ENCODE measurements at regions not wholly inside any gene's neighbourhood (a gene's known extent, or its start where the extent isn't known, plus 50 kb on each side); places are given as distances from the start of the nearest gene placed in this dataset.

GRCh38 chr13:32902874-32903273, 113.3 kb upstream of the KL start:
- Histone ChIP-seq H3K4me2 (no peak overlapping the region), H3K4me3 (no peak overlapping the region), H3K4me1 (no peaks in the 10 kb centered on the region), H3K27ac (no peak overlapping the region), H3K9me3 (no peaks in the 10 kb centered on the region)
- ChIA-PET CTCF (no interaction called here), POLR2A (no interaction called here)
- no peak for DNase-seq (ENCODE audit: low read depth in 1 of 2, low spot score in 1 of 2)
- no peak for TF ChIP-seq RARB (CRISPR knock-in tag; IDR thresholded peaks at IDR 0.05)
- no peak for TF ChIP-seq TFCP2L1 (CRISPR knock-in tag; IDR thresholded peaks at IDR 0.05)
- TF ChIP-seq SREBF2 (IDR thresholded peaks at IDR 0.05) = no peak
- no peak for TF ChIP-seq HOXB13 (CRISPR knock-in tag; IDR thresholded peaks at IDR 0.05; ENCODE audit: low read depth)
- no peak for TF ChIP-seq NPAS2 (CRISPR knock-in tag; IDR thresholded peaks at IDR 0.05; ENCODE audit: borderline replicate concordance)
- TF ChIP-seq, protein P1, sequence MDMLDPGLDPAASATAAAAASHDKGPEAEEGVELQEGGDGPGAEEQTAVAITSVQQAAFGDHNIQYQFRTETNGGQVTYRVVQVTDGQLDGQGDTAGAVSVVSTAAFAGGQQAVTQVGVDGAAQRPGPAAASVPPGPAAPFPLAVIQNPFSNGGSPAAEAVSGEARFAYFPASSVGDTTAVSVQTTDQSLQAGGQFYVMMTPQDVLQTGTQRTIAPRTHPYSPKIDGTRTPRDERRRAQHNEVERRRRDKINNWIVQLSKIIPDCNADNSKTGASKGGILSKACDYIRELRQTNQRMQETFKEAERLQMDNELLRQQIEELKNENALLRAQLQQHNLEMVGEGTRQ (IDR thresholded peaks at IDR 0.05) = no peak
- no peak for TF ChIP-seq HOXA7 (CRISPR knock-in tag; IDR thresholded peaks at IDR 0.05)
- no peak for TF ChIP-seq EP300 (IDR thresholded peaks at IDR 0.05)
- TF ChIP-seq HOXB5 (CRISPR knock-in tag; IDR thresholded peaks at IDR 0.05) = no peak
- TF ChIP-seq FOSB (CRISPR knock-in tag; IDR thresholded peaks at IDR 0.05) = no peak
- TF ChIP-seq, protein P2, sequence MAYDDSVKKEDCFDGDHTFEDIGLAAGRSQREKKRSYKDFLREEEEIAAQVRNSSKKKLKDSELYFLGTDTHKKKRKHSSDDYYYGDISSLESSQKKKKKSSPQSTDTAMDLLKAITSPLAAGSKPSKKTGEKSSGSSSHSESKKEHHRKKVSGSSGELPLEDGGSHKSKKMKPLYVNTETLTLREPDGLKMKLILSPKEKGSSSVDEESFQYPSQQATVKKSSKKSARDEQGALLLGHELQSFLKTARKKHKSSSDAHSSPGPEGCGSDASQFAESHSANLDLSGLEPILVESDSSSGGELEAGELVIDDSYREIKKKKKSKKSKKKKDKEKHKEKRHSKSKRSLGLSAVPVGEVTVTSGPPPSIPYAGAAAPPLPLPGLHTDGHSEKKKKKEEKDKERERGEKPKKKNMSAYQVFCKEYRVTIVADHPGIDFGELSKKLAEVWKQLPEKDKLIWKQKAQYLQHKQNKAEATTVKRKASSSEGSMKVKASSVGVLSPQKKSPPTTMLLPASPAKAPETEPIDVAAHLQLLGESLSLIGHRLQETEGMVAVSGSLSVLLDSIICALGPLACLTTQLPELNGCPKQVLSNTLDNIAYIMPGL (CRISPR knock-in tag; IDR thresholded peaks at IDR 0.05; ENCODE audit: borderline replicate concordance) = no peak
- TF ChIP-seq BCL3 (IDR thresholded peaks at IDR 0.05) = no peak
- TF ChIP-seq EHMT2 (IDR thresholded peaks at IDR 0.05; ENCODE audit: low read depth) = no peak
- no peak for TF ChIP-seq GATA3 (IDR thresholded peaks at IDR 0.05; ENCODE audit: borderline replicate concordance)
- TF ChIP-seq NR3C1 (IDR thresholded peaks at IDR 0.05) = no peak
- no peak for TF ChIP-seq JUN (IDR thresholded peaks at IDR 0.05)
- TF ChIP-seq RFX5 (IDR thresholded peaks at IDR 0.05) = no peak
- TF ChIP-seq FOXS1 (CRISPR knock-in tag; IDR thresholded peaks at IDR 0.05) = no peak
- ATAC-seq = no peak
- WGBS (ENCODE audit: missing lambda C conversion rate) = 62% methylated on average over 6 of the region's 8 CpGs
- FAIRE-seq = no peak

GRCh38 chr13:32903720-32904119, 112.5 kb upstream of the KL start:
- no peak for FAIRE-seq
- Histone ChIP-seq H3K27ac (no peak overlapping the region), H3K4me2 (no peak overlapping the region), H3K4me3 (no peak overlapping the region), H3K4me1 (no peaks in the 10 kb centered on the region), H3K9me3 (no peaks in the 10 kb centered on the region)
- no peak for ATAC-seq
- no peak for DNase-seq (ENCODE audit: low read depth in 1 of 2, low spot score in 1 of 2)
- ChIA-PET CTCF (no interaction called here), POLR2A (no interaction called here)
- WGBS (ENCODE audit: missing lambda C conversion rate) = 81% methylated on average over 5 of the region's 5 CpGs
- TF ChIP-seq ATOH8 (CRISPR knock-in tag; IDR thresholded peaks at IDR 0.05; ENCODE audit: low read depth) (no peak), ZFP36 (IDR thresholded peaks at IDR 0.05; ENCODE audit: borderline replicate concordance, partially characterized antibody) (no peak), EHF (CRISPR knock-in tag; IDR thresholded peaks at IDR 0.05) (no peak), BCL3 (IDR thresholded peaks at IDR 0.05) (no peak), BHLHE40 (IDR thresholded peaks at IDR 0.05; ENCODE audit: low read depth, low read length) (no peak), ESRRA (IDR thresholded peaks at IDR 0.05; ENCODE audit: borderline replicate concordance, low read length) (no peak)
